Tibial nerve (tissue), 4 donors: ENCODE measurements at regions not wholly inside any gene's neighbourhood (a gene's known extent, or its start where the extent isn't known, plus 50 kb on each side); places are given as distances from the start of the nearest gene placed in this dataset.

Source experiments
- EP300 ChIP-seq, 2 donors: sonication (generic); formaldehyde crosslinking; IDR thresholded peaks; one replicate each; pipeline ENCODE4 v1.6.1; 2017; ENCODE audit warnings: antibody characterized with exemption in 2 of 2, mild to moderate bottlenecking in 1 of 2
- POLR2A ChIP-seq, 2 donors: fragments of 450-650 bp; IDR thresholded peaks; one replicate each; pipeline ENCODE4 v1.6.1; 2017; ENCODE audit warnings: antibody characterized with exemption in 2 of 2, mild to moderate bottlenecking in 2 of 2, moderate library complexity in 2 of 2
- TF ChIP-seq, protein P1 (sequence below), 5 experiments: fragments of 200-600 bp in 3 of 5; fragments of 450-650 bp in 2 of 5; sonication (generic) in 3 of 5; IDR thresholded peaks; one replicate each; pipeline ENCODE4 v1.5.1; 2016 to 2019; ENCODE audit warnings: antibody characterized with exemption in 5 of 5, mild to moderate bottlenecking in 3 of 5, moderate library complexity in 2 of 5

DNA sequence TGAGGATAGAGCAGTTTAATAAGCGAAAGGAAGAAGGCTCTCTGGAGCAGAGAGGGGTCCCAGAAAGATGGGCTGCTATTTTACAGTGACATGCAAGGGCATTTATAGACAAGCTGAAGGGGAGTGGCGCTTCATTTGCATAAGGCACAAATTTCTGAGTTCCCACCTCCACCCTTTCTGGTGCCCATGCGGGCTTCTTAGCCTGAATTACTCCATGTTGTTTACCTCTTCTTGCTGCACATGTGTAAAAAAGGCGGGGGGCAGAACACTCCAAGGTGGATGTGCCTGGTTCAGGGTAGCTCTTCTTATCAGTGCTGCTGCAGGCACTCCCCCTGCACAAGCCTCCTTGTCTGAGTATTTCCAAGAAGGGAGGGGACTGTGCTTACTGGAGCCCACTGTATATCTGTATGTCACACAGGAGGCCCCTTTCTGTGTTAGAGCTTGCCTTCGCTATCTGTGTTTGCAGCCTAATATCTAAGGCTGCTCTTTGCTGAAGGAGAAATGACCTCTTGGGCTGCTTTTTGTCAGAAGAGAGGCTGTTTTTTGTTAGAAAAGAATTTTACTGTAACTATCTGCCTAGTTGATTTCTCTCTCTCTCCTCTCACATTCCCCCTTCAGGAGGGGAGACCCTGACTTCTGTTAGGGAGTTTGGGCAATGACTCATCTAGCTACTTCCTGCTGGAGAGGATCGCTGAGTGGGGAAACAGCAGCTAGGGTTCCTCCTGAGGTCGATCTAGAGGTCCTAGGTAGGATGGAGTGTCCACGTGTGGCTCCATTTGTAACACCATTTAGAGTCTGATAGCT lies 1057.0 kb upstream of the CNTN5 start:
- TF ChIP-seq, protein P1, sequence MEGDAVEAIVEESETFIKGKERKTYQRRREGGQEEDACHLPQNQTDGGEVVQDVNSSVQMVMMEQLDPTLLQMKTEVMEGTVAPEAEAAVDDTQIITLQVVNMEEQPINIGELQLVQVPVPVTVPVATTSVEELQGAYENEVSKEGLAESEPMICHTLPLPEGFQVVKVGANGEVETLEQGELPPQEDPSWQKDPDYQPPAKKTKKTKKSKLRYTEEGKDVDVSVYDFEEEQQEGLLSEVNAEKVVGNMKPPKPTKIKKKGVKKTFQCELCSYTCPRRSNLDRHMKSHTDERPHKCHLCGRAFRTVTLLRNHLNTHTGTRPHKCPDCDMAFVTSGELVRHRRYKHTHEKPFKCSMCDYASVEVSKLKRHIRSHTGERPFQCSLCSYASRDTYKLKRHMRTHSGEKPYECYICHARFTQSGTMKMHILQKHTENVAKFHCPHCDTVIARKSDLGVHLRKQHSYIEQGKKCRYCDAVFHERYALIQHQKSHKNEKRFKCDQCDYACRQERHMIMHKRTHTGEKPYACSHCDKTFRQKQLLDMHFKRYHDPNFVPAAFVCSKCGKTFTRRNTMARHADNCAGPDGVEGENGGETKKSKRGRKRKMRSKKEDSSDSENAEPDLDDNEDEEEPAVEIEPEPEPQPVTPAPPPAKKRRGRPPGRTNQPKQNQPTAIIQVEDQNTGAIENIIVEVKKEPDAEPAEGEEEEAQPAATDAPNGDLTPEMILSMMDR (IDR thresholded peaks at IDR 0.05), result no peak
- no peak for TF ChIP-seq POLR2A (IDR thresholded peaks at IDR 0.05)
- TF ChIP-seq EP300 (IDR thresholded peaks at IDR 0.05), result no peak
